Aorta (tissue), 5 donors: ENCODE measurements at regions not wholly inside any gene's neighbourhood (a gene's known extent, or its start where the extent isn't known, plus 50 kb on each side); places are given as distances from the start of the nearest gene placed in this dataset.

Source experiments
- ATAC-seq: fragments of 200-7000 bp; cut with Tn5 transposase; one replicate; pipeline ENCODE4 v1.9.1; 2022; ENCODE audit warnings: moderate library complexity; ENCODE audit not compliant: low FRiP score
- DNase-seq, 2 donors: peaks; one replicate each; pipeline ENCODE4 v3.0.0-alpha.2; 2020
- H3K27ac ChIP-seq, 2 donors: one replicate each; pipeline ENCODE4 v1.5.1; 2013; ENCODE audit warnings: low read length in 2 of 2, mild to moderate bottlenecking in 2 of 2, moderate library complexity in 2 of 2, control low read depth in 1 of 2, inconsistent platforms in 1 of 2, low read depth in 1 of 2
- H3K27me3 ChIP-seq, 2 donors: one replicate each; pipeline ENCODE4 v1.6.1; 2013; ENCODE audit warnings: control low read depth in 1 of 2, low read length in 1 of 2, mild to moderate bottlenecking in 1 of 2, moderate library complexity in 1 of 2; ENCODE audit not compliant: insufficient read depth in 2 of 2, control insufficient read depth in 1 of 2
- H3K36me3 ChIP-seq, 2 donors: one replicate each; pipeline ENCODE4 v1.6.1; 2013; ENCODE audit warnings: control low read depth in 1 of 2, low read length in 1 of 2, mild to moderate bottlenecking in 1 of 2; ENCODE audit not compliant: insufficient read depth in 2 of 2, control insufficient read depth in 1 of 2
- H3K4me1 ChIP-seq, 2 donors: one replicate each; pipeline ENCODE4 v1.6.1; 2013; ENCODE audit warnings: low read length in 2 of 2, control low read depth in 1 of 2, mild to moderate bottlenecking in 1 of 2, moderate library complexity in 1 of 2; ENCODE audit not compliant: insufficient read depth in 2 of 2, control insufficient read depth in 1 of 2
- H3K4me3 ChIP-seq, 2 donors: one replicate each; pipeline ENCODE4 v1.5.1; 2013; ENCODE audit warnings: low read length in 2 of 2, control low read depth in 1 of 2, mild to moderate bottlenecking in 1 of 2
- H3K9me3 ChIP-seq: one replicate; pipeline ENCODE4 v1.6.1; 2013; ENCODE audit warnings: mild to moderate bottlenecking, low read length; ENCODE audit not compliant: control insufficient read depth
- WGBS, 2 donors: extraction: QIAGEN DNeasy Blood & Tissue Kit; methylation state at CpG; one replicate each; pipeline ENCODE4 v1.1.7; 2013; 5-methylcytosine and 5-hydroxymethylcytosine counted together
- intact Hi-C, 2 donors: fragments of 100-400 bp; cut with DNase I; formaldehyde crosslinking; loops; one replicate each; pipeline versions ENCODE4 v1.14.2 to v1.15.0; 2022
- donor health status: healthy with polysubstance abuse.
- donor health status: Bipolar disorder and iron deficiency.
- donor health status: DM: no; HTN: no; CAD: no.
- donor health status: DM: no; HTN: no; CAD: no.
- donor health status: DM: yes; HTN: yes; CAD: no.

DNA sequence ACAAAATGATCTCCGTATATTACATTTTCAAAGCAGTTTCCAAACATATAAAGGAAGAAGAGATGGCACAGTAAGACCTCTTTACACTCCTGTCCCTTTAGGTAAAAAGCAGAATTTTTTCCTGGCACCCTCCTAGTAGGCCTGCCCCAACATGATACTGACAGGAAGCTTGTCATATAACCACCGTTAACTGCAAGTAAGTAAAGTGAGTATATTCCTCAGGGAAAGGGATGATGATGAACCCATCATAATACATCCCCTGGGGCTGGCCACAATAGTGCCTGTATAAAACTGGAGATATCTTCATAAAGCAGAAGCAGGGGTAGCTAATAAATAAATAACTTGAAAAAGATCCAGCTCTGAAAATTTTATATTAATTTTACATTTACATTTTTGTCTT, 893.0 kb downstream of the DIPK2A start:
- 75 to 80% methylated on average over 2 of the region's 2 CpGs for WGBS, 2 donors

DNA sequence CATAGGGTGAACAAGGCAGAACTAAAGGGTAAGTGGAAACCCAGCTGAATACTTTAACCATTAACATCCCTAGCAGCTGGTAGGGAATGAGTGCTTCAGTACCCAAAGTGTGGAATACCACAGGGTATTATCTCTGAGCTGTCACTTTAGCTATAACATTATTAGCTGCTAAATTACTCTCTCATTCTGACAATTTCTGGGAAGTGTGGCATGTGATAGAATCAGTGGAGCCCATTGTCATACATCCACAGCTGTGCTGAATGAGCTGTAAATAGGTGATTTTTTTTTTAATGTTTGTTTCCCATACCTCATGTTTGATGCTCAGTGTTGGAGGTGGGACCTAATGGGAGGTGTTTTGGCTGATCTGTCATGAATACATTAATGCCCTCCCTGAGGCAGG, 894.3 kb downstream of the DIPK2A start:
- intact Hi-C loops = no loop called here
- no peaks in the 10 kb centered on the region for H3K36me3 ChIP-seq

More for the DNA sequence above, 893.0 kb downstream of the DIPK2A start:
- no peaks in the 10 kb centered on the region for H3K4me1 ChIP-seq
- no peaks in the 10 kb centered on the region for H3K27me3 ChIP-seq
- H3K4me3 ChIP-seq = no peak overlapping the region
- H3K27ac ChIP-seq = no peak overlapping the region
- intact Hi-C loops = no loop called here
- no peaks in the 10 kb centered on the region for H3K36me3 ChIP-seq
- H3K9me3 ChIP-seq = no peaks in the 10 kb centered on the region
- ATAC-seq (no peak), DNase-seq (no peak)

DNA sequence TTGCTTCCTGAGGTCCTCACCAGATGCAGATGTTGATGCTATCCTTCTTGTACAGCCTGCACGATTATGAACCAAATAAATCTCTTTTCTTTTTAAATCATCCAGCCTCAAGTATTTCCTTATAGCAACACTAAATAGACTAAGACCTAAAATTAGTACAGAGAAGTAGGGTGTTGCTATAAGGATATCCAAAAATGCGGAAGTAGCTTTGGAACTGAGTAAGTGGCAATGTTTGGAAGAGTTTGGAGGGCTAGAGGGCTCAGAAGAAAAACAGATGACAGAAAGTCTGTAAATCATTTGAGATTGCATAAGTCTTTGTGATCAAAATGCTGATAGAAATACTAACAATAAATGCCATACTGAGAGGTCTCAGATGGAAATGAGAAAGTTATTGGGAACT, 894.9 kb downstream of the DIPK2A start:
- Histone ChIP-seq H3K4me1 (no peaks in the 10 kb centered on the region), H3K4me3 (no peak overlapping the region), H3K27me3 (no peaks in the 10 kb centered on the region), H3K36me3 (no peaks in the 10 kb centered on the region), H3K27ac (no peak overlapping the region), H3K9me3 (no peaks in the 10 kb centered on the region)
- no peak for ATAC-seq
- no peak for DNase-seq
- WGBS, 2 donors = 3 to 7% methylated on average over 2 of the region's 2 CpGs
- intact Hi-C loops = no loop called here

More for the DNA sequence above, 894.3 kb downstream of the DIPK2A start:
- Histone ChIP-seq H3K27me3 (no peaks in the 10 kb centered on the region), H3K27ac (no peak overlapping the region), H3K4me1 (no peaks in the 10 kb centered on the region), H3K9me3 (no peaks in the 10 kb centered on the region), H3K4me3 (no peak overlapping the region)
- ATAC-seq = no peak
- DNase-seq = no peak

DNA sequence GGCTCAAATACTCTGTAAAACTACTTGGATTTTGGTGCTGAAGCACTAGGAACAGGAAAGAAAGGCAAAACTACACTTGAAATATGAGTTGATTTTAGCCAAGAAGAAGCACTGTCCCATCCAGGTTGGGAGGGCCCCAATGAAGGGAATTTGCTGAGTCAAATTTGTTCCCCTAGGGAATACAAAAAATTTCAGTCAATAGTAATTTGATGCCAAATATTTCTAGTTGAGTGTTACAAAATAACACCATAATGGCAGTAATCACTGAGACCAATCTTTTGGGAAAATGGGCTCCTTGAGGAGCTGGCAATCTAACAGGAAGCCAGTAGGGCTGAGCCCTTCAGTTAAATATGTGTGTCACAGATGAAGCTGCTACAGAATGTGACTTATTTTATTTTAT, 896.9 kb downstream of the DIPK2A start:
- ATAC-seq (no peak), DNase-seq (no peak)
- H3K27me3 ChIP-seq = no peaks in the 10 kb centered on the region
- no peaks in the 10 kb centered on the region for H3K36me3 ChIP-seq
- intact Hi-C loops = no loop called here
- H3K4me1 ChIP-seq = no peaks in the 10 kb centered on the region
- no peak overlapping the region for H3K27ac ChIP-seq
- H3K4me3 ChIP-seq = no peak overlapping the region
- no peaks in the 10 kb centered on the region for H3K9me3 ChIP-seq

DNA sequence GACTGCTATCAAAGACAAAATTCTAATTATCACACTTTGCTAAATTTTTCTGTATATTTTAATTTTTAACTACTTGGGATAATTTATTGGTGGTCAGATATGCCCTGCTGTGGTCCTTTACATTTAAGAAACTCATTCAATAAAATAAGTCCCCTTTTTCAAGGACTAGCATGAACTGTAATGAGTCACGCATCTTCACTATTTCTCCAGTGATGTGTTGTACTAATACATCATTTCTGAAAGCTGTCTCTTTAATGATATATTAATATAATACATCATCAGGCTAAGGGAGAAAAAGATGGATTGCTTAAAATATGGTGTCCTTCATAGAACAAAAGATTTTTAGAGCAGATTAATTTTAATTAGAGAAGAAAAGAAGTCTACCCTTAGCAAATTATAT, 901.4 kb downstream of the DIPK2A start:
- H3K27ac ChIP-seq = no peak overlapping the region
- H3K36me3 ChIP-seq = no peaks in the 10 kb centered on the region
- H3K27me3 ChIP-seq = no peaks in the 10 kb centered on the region
- DNase-seq = no peak
- H3K9me3 ChIP-seq = no peaks in the 10 kb centered on the region
- ATAC-seq = no peak
- WGBS, 2 donors = 90 to 94% methylated on average over 1 of the region's 1 CpG
- no peaks in the 10 kb centered on the region for H3K4me1 ChIP-seq
- no peak overlapping the region for H3K4me3 ChIP-seq
- intact Hi-C loops = no loop called here

DNA sequence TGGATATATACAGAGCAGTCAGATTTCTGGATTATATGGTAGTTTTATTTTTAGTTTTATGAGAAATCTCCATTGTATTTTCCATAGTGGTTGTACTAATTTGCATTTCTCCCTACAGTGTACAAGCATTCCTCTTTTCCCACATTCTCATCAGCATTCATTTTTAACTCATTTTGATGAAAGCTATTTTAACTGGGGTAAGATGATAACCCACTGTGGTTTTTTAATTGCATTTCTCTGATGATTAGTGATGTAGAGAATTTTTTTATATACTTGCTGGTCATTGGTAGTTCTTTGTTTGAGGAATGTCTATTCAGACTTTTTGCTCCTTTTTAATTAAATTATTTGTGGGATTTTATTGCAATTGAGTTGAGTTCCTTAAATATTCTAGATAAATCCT, 903.6 kb downstream of the DIPK2A start:
- Histone ChIP-seq H3K4me1 (no peaks in the 10 kb centered on the region), H3K36me3 (no peaks in the 10 kb centered on the region), H3K4me3 (no peak overlapping the region), H3K27me3 (no peaks in the 10 kb centered on the region), H3K9me3 (no peaks in the 10 kb centered on the region), H3K27ac (no peak overlapping the region)
- DNase-seq (no peak), ATAC-seq (no peak)
- intact Hi-C loops = no loop called here

DNA sequence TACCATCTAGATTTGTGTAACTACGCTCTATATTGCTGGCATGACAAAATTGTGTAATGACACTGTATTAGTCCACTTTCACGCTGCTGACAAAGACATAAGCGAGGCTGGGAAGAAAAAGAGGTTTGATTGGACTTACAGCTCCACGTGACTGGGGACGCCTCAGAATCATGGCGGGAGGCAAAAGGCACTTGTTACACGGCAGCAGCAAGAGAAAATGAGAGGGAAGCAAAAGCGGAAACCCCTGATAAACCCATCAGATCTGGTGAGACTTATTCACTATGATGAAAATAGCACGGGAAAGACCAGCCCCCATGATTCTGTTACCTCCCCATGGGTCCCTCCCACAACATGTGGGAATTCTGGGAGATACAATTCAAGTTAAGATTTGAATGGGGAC, 905.7 kb downstream of the DIPK2A start:
- Histone ChIP-seq H3K4me1 (no peaks in the 10 kb centered on the region), H3K27ac (no peak overlapping the region), H3K27me3 (no peaks in the 10 kb centered on the region), H3K9me3 (no peaks in the 10 kb centered on the region), H3K36me3 (no peaks in the 10 kb centered on the region), H3K4me3 (no peak overlapping the region)
- ATAC-seq (no peak), DNase-seq (no peak)
- WGBS, 2 donors = 98% methylated on average over 9 of the region's 9 CpGs
- intact Hi-C loops = no loop called here

DNA sequence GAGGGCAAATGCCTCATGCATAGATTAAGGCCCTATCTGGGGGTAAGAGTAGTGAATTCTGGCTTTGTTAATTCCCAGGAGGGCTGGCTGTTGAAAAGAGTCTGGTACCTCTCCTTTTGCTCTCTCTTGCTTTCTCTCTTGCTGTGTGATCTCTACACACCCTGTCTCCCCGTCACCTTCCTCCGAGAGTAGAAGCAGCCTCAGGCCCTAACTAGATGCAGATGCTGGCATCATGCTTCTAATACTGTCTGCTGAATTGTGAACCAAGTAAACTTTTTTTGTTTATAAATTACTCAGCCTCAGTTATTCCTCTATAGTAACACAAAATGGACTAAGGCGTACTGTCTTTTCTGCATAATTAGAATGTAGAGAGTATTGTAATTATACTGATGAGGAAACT, 908.1 kb downstream of the DIPK2A start:
- intact Hi-C loops = no loop called here
- Histone ChIP-seq H3K27me3 (no peaks in the 10 kb centered on the region), H3K4me3 (no peak overlapping the region), H3K36me3 (no peaks in the 10 kb centered on the region), H3K9me3 (no peaks in the 10 kb centered on the region), H3K27ac (no peak overlapping the region), H3K4me1 (no peaks in the 10 kb centered on the region)
- WGBS, 2 donors = 93 to 95% methylated on average over 3 of the region's 3 CpGs
- DNase-seq (no peak), ATAC-seq (no peak)

DNA sequence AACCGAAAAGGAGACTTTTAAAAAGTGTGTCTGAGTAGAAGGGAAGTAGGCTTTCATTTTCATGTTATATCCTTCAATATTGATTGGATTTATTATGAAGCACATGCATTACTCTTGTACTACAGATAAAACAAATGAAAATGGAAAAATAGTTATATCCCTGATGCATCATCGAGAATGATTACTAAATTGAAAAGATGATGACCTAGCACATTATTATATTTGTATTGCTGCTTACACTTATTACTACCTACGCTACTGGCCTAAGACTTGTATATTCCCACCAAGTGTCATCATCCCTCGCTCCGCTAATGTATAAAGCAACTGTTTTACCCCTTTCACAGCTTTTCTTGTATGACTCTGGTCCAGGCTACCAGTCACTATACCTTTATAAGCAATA, 922.4 kb downstream of the DIPK2A start:
- no peak for ATAC-seq

DNA sequence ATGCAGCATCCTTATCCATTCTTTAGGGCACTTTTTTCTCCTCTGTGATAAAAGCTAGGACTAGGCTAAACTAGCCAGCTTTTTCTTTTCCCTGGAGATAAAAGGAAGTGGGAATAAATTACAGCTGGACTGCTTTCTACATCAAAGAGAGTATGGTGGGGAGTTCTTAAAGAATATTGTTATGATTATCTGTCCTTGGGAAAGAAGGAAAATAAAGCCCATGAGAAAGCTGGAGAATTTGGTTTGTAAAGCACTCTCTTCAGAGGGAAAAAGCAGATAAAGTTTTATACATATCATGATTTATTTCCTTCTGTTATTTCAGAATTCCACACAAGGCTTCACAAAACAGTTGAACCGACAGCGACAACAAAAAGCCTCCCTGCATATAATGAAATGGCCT, 923.0 kb downstream of the DIPK2A start:
- 23 to 32% methylated on average over 2 of the region's 2 CpGs for WGBS, 2 donors
- peaks cover 0 to under 1% of the 10 kb centered on the region in 2 donors for H3K4me1 ChIP-seq
- no peaks in the 10 kb centered on the region for H3K27me3 ChIP-seq
- H3K9me3 ChIP-seq = no peaks in the 10 kb centered on the region
- H3K36me3 ChIP-seq = no peaks in the 10 kb centered on the region
- intact Hi-C loops = no loop called here
- no peak overlapping the region for H3K27ac ChIP-seq
- DNase-seq (no peak), ATAC-seq (no peak)
- no peak overlapping the region for H3K4me3 ChIP-seq

More for the DNA sequence above, 922.4 kb downstream of the DIPK2A start:
- no peak for DNase-seq
- Histone ChIP-seq H3K36me3 (no peaks in the 10 kb centered on the region), H3K4me1 (peaks cover 0 to 3% of the 10 kb centered on the region in 2 donors), H3K4me3 (no peak overlapping the region), H3K27ac (no peak overlapping the region), H3K27me3 (no peaks in the 10 kb centered on the region), H3K9me3 (no peaks in the 10 kb centered on the region)
- 96% methylated on average over 5 of the region's 5 CpGs for WGBS, 2 donors
- intact Hi-C loops = no loop called here
